Memory B cell (primary cell): ENCODE measurements at regions not wholly inside any gene's neighbourhood (a gene's known extent, or its start where the extent isn't known, plus 50 kb on each side); places are given as distances from the start of the nearest gene placed in this dataset.

Experiments used
- ATAC-seq: fragments of 150-1000 bp; cut with Tn5 transposase; 2 replicates; pipeline ENCODE4 v1.10.0; 2021; ENCODE audit warnings: low read depth, mild to moderate bottlenecking, moderate library complexity
- DNase-seq, 2 donors: peaks; one replicate each; pipeline ENCODE4 v3.0.0; 2022; ENCODE audit warnings: low spot score in 2 of 2
- H3K27ac Mint-ChIP-seq: one replicate; pipeline ENCODE4 v1.8.0; 2022; ENCODE audit warnings: mild to moderate bottlenecking, moderate library complexity, mixed read lengths
- H3K27me3 Mint-ChIP-seq: one replicate; pipeline ENCODE4 v1.8.0; 2022; ENCODE audit warnings: mixed read lengths
- H3K36me3 Mint-ChIP-seq: one replicate; pipeline ENCODE4 v1.8.0; 2022; ENCODE audit warnings: mild to moderate bottlenecking, mixed read lengths
- H3K4me1 Mint-ChIP-seq: one replicate; pipeline ENCODE4 v1.8.0; 2022; ENCODE audit warnings: mixed read lengths
- H3K4me3 Mint-ChIP-seq: one replicate; pipeline ENCODE4 v1.8.0; 2022; ENCODE audit warnings: mild to moderate bottlenecking, moderate library complexity, mixed read lengths
- H3K9me3 Mint-ChIP-seq: one replicate; pipeline ENCODE4 v1.8.0; 2022; ENCODE audit warnings: mixed read lengths

DNA sequence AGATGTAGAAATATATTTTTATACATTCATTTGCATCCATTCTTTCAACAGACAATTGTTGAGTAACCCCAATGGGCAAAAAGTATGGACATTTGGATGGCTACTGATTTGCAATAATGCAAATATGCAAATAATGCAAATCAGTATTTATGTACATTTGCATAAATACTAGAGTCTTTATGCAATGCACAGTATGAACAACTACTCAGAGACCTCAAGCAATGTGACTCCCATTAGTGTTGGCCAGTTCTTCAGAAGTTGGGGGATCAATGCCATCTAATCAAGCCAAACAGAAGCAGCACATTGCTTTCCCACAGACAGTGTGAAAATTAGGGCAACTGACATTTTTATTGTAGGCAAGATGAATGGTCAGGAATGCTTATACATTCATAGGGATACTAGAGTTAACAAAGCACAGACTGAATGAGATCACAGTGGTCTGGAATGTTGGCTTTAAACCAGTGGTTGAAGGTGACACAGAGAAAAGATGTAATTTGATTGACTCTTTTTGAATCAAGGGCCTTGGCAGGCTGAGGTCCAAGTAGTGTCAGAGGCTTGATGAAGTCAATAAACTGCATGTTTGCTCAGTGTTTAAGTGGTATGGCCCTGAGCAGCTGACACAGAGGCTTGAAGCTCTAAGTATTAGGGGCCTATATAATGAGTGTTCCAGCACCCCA is 256.6 kb downstream of the CTH start:
- no peak overlapping the region for H3K27ac Mint-ChIP-seq
- H3K4me1 Mint-ChIP-seq: no peaks in the 10 kb centered on the region
- DNase-seq (no peak), ATAC-seq (no peak)
- H3K36me3 Mint-ChIP-seq: no peaks in the 10 kb centered on the region
- H3K9me3 Mint-ChIP-seq: peaks cover 1% of the 10 kb centered on the region
- H3K4me3 Mint-ChIP-seq: no peak overlapping the region
- H3K27me3 Mint-ChIP-seq: peaks cover 1% of the 10 kb centered on the region

DNA sequence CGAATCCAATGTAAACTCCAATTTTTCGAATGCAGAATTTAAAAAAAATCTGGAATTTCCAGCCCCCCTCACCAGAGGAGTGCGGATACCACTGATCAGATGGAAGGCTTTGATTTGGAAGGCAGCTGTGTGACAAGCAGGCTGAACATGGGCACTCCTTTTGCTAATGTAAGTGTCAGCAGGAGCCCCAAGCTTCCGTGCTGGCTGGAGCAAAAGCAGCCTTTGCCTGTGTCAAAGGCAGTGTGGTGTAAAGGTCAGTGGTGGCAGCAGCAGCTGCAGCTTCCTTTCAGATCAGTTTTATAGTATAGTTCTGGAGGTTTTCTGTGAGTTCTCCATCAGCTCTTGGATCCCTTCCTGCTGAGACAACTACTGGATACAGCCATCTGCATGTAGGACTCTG is 259.9 kb downstream of the CTH start:
- ATAC-seq (no peak), DNase-seq (no peak)
- no peaks in the 10 kb centered on the region for H3K9me3 Mint-ChIP-seq
- no peak overlapping the region for H3K27ac Mint-ChIP-seq
- H3K36me3 Mint-ChIP-seq: no peaks in the 10 kb centered on the region
- H3K4me3 Mint-ChIP-seq: no peak overlapping the region
- no peaks in the 10 kb centered on the region for H3K27me3 Mint-ChIP-seq
- H3K4me1 Mint-ChIP-seq: peaks cover 11% of the 10 kb centered on the region

DNA sequence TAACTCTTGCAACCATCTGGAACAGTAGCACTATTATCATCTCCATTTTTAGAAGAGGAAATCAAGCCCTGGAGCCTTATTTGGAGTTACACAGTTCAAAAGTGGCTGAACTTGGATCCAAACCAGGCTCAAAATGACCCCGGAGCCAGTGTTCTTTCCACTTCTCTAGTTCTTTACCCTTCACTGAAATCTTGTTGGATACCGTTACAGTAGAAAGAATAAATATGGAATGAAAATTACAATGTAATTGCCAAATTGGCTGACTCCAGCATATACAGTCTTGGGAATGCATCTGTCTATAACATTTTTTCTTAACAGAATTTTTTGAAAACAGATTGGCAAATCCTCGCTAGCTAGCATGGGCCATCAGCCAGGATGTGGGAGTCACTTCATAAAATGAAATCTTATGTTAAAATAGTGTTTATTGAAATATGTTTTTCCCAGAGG is 261.4 kb downstream of the CTH start:
- H3K36me3 Mint-ChIP-seq: no peaks in the 10 kb centered on the region
- H3K27ac Mint-ChIP-seq: no peak overlapping the region
- no peaks in the 10 kb centered on the region for H3K9me3 Mint-ChIP-seq
- no peak overlapping the region for H3K4me3 Mint-ChIP-seq
- ATAC-seq: no peak
- H3K27me3 Mint-ChIP-seq: no peaks in the 10 kb centered on the region
- DNase-seq: no peak
- peaks cover 12% of the 10 kb centered on the region for H3K4me1 Mint-ChIP-seq

DNA sequence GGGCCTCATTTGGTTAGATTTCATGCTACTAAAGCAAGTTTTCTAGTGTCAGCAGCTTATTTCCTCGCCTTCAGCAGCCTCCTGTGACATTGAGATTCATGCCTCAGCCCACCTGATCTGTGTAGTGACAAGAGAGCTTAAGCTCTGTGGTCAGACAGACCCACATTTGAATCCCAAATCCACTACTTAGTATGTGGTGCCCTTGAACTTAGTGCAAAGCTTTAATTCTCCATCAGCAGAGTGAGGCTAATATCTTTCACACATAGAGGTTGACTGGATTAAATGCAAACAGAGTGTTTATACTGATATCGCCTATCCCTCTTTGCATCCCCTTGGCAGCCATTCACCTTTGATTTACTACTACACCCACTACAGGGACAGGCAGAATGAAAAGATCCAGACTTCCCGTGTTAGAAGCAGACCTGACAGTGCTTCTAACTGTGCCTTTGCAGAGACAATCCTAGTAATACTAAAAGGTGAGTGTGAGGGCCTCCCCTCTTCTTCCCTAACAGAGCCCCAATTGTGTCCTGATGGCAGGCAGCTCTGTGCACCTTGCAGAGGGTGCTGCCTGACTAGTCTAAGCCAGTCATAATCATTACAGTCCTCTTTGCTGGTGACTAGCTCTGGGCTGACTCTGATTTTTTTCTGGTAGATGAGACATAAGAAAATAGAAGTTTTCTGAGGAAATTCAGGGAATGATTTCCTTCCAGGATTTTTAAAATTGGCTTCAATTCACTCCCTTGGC is 264.0 kb downstream of the CTH start:
- ATAC-seq: no peak
- no peaks in the 10 kb centered on the region for H3K9me3 Mint-ChIP-seq
- H3K4me1 Mint-ChIP-seq: peaks cover 12% of the 10 kb centered on the region
- no peaks in the 10 kb centered on the region for H3K36me3 Mint-ChIP-seq
- H3K27ac Mint-ChIP-seq: no peak overlapping the region
- H3K4me3 Mint-ChIP-seq: no peak overlapping the region
- H3K27me3 Mint-ChIP-seq: no peaks in the 10 kb centered on the region
- DNase-seq: no peak

DNA sequence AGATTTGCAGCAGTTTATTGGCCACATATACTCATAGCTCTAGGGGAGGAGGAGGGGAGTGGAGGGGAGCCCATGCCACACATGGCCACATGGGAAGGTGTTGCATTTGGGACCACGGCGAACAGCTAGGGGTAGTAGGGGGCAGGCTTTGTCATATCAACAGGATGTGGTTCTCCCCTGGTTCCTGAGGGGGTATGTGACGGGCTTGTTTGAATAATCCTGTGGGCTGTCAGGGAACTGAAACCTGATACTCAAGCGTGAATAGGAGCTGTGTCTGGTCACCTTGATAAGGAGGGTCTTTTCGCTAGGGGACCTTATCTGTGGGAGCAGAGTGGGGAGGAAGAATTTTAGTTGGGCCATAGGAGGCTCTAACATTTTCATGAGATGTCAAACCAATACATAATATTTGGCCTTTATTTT is 264.7 kb downstream of the CTH start:
- H3K27me3 Mint-ChIP-seq: no peaks in the 10 kb centered on the region
- ATAC-seq (peak; percentile 35), DNase-seq (no peak)
- no peak overlapping the region for H3K4me3 Mint-ChIP-seq
- no peaks in the 10 kb centered on the region for H3K9me3 Mint-ChIP-seq
- peaks cover 12% of the 10 kb centered on the region for H3K4me1 Mint-ChIP-seq
- peak overlapping the region; percentile 28 for H3K27ac Mint-ChIP-seq
- H3K36me3 Mint-ChIP-seq: no peaks in the 10 kb centered on the region

DNA sequence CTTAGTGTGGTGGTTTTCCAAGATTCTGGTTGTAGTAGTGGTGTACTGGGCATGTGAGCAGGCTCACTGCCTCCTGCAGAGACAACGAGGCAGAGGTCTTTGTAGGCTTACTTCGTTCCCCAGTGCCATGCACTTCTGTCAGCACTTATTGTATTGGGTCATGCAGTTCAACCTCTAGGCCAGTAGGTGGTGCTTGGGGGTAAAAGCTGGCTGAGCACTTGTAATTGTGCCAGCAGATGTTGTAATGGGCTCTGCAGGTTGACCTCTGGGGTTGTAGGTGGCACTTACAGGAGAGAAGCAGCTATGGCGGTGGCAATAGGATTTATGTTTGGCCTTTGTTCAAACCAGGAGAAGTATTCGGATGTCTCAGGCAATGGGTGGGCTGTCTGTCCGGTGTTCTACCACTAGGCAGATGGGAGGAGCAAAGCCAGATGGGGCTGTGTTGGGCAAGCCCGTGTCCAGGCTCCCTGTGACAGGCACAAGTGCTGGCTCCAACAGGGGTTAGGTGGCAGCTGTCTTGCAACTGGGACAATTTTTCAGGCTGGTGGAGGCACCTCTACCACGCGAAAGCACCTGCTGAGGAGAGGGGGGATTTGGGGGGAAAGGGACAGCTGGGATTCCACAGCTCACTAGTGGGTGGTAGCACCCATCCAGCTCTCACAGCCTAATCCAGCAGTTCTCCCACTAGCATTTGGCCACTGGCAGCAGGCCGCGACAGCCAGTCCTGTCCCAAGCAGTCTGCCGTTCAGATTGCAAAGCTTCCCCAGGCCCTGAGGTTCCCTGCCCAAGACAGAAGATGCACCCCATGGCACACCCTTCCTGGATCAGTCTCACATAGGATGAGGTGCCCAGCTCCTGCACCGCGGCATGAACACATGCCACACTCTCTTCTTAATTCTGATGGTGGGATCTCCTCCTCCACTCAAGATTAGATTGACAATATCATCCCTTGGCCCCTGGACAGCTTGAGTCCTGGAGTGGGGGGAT is 274.5 kb downstream of the CTH start:
- Mint-ChIP-seq H3K4me1 (no peaks in the 10 kb centered on the region), H3K9me3 (no peaks in the 10 kb centered on the region), H3K36me3 (no peaks in the 10 kb centered on the region), H3K27me3 (peaks cover 3% of the 10 kb centered on the region), H3K4me3 (no peak overlapping the region), H3K27ac (no peak overlapping the region)
- DNase-seq (peak; percentile 23), ATAC-seq (peak; percentile 57)

DNA sequence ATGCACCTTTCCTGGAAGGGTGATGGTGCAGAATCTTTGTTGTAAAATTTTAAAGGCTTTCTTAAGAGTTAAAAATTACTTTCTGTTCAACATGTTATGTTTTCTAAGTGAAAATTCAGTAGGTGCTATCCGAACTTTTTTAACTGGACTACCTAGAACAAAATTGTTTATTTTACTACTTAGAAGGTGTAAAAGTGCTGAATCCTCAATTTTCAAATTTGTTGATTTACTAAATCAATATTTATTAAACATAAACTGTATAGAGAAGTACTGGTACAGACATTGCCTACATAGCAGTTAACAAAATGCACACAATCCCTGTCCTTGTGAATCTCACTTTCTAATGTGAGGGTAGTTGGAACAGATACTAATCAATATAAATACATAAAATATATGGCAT is 277.5 kb downstream of the CTH start:
- H3K4me1 Mint-ChIP-seq: no peaks in the 10 kb centered on the region
- no peak overlapping the region for H3K4me3 Mint-ChIP-seq
- DNase-seq: no peak
- peaks cover 9% of the 10 kb centered on the region for H3K27me3 Mint-ChIP-seq
- no peak for ATAC-seq
- H3K9me3 Mint-ChIP-seq: no peaks in the 10 kb centered on the region
- H3K36me3 Mint-ChIP-seq: no peaks in the 10 kb centered on the region
- no peak overlapping the region for H3K27ac Mint-ChIP-seq

DNA sequence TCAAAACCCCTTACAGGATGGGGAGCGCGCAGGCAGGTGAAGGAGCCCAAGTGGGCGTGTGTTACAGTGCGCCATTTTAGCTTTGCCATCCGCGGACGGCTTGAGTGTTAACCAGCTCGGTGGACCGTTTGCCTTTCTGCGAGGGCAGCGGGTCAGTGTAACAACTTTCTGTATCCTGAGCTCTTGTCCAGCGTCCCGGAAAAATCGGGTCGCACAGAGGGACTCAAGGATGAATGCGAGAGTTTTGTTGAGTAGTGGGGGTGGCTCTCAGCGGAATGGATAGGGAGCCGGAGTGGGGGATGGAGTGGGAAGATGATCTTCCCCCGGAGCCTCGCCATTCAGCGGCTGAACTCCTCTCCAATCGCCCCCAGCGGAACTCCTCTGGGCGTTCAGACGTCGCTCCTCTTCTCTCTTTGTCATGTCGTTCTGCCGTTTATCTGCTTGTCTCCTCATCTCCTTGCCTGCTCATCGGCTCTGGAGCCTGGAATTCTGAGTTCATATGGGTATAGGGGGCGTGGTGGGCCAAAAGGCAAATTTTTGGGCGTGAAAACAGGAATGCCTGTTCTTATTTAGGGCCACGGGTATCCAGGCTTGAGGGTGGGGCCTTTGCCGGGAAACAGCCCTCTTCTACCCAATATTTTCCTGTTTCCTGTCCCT is 295.4 kb downstream of the CTH start:
- H3K27ac Mint-ChIP-seq: no peak overlapping the region
- no peaks in the 10 kb centered on the region for H3K36me3 Mint-ChIP-seq
- no peak for ATAC-seq
- H3K4me1 Mint-ChIP-seq: no peaks in the 10 kb centered on the region
- no peaks in the 10 kb centered on the region for H3K27me3 Mint-ChIP-seq
- DNase-seq: no peak
- peaks cover 2% of the 10 kb centered on the region for H3K9me3 Mint-ChIP-seq
- H3K4me3 Mint-ChIP-seq: no peak overlapping the region

DNA sequence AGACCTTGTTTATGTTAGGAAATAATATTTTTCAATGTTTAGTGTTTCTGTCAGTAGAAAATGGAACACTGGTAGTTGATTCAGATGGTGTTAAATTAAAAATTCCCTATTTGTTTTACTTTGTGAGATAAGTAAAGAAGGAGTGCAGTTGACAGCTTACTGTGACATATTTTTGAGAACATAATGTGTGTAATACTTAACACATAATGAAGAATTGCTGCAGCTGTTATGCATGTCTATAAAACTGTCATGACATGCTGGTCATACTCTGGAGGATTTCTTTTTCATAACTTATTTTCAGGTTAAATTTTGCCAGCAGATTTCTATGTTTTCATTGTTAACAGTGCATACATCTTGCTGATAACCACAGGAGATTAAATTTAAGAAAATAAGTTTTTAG is 296.1 kb downstream of the CTH start:
- Mint-ChIP-seq H3K4me3 (no peak overlapping the region), H3K9me3 (peaks cover 2% of the 10 kb centered on the region), H3K27me3 (no peaks in the 10 kb centered on the region), H3K27ac (no peak overlapping the region), H3K36me3 (no peaks in the 10 kb centered on the region), H3K4me1 (no peaks in the 10 kb centered on the region)
- ATAC-seq (no peak), DNase-seq (no peak)

DNA sequence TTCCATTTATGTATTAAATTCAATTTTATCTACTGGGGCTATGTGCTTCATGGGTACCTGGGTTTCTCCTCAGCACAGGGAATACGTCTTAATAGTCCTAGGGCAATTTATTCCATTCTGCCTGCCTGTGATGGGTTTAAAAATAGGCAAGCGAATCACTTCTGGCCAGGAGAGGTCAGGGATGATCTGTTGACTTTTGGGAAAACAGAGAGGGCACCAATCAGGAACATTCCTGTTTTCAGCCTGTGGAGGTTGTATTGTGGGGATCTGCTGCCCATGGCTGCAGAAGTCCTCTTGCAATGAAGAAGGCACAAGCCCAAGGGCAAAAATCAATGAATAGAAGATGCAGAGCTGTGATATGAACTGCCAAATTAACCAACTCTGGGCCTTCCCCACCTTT is 303.1 kb downstream of the CTH start:
- H3K4me1 Mint-ChIP-seq: no peaks in the 10 kb centered on the region
- ATAC-seq (no peak), DNase-seq (no peak)
- H3K4me3 Mint-ChIP-seq: no peak overlapping the region
- no peak overlapping the region for H3K27ac Mint-ChIP-seq
- H3K36me3 Mint-ChIP-seq: no peaks in the 10 kb centered on the region
- H3K27me3 Mint-ChIP-seq: no peaks in the 10 kb centered on the region
- peaks cover 2% of the 10 kb centered on the region for H3K9me3 Mint-ChIP-seq

DNA sequence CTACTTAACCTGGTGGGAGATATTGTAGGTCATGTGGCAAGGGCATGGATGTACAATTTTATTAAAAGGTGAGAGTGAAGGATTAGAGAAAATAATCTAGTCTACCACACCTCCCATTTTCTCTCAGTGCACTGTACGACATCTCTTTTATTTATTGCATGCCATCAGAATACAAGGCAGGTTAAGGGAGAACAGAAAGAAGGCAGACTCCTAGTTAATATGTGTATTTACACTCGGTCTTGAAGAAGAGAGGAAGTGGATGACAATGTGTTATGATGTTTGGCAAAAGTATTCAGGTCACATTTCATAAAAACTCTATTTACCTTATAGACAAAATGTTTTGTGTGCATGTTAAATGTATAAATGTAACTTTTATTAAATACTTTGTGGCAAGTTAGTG is 306.1 kb downstream of the CTH start:
- DNase-seq: no peak
- H3K27me3 Mint-ChIP-seq: no peaks in the 10 kb centered on the region
- ATAC-seq: no peak
- no peaks in the 10 kb centered on the region for H3K36me3 Mint-ChIP-seq
- peaks cover 3% of the 10 kb centered on the region for H3K9me3 Mint-ChIP-seq
- H3K4me1 Mint-ChIP-seq: no peaks in the 10 kb centered on the region
- H3K4me3 Mint-ChIP-seq: no peak overlapping the region
- no peak overlapping the region for H3K27ac Mint-ChIP-seq

DNA sequence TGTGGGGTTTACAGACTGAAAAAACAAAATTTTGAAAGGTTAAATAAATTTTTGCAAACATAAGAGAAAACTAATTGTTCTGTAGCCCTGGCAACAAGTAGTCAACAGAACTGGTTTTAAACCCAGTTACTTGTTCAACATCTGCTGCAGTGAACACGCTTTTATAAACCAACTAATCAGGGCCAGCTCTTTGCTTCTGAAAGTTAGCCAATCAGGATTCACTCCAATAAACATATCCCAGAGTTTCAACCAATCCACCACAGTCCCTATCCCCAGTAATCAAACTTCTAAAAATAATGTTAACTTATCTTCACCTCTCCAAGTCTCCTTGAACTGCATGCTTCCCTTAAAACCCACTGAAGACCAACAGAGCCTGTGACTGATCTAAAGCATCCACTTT is 306.6 kb downstream of the CTH start:
- Mint-ChIP-seq H3K9me3 (peaks cover 3% of the 10 kb centered on the region), H3K27me3 (no peaks in the 10 kb centered on the region), H3K27ac (no peak overlapping the region), H3K36me3 (no peaks in the 10 kb centered on the region), H3K4me1 (no peaks in the 10 kb centered on the region), H3K4me3 (no peak overlapping the region)
- ATAC-seq (no peak), DNase-seq (no peak)

DNA sequence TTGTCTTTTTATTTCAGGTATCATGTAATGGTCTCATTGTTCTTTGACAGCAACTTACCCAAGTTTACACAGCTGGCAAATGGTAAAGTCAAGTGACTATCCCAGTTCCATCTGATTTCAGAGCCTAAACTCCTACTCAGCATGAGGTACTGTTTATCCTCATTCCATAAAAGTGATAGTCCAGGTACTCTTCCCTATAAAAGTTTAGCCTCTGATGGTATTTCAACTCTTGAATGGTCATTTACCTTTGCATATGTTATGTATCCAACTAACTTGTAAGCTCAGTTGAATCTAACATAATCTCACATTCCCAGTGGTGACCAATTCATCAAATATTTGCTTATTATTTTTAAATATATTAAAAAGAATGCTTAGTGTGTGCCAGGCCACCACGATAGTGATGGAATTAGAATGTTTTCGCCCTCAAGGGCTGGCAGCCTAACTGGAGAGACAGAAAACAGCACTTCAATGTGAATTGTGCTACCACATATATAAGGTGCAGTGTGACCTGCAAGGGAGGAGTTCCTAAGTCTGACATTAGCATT is 307.1 kb downstream of the CTH start:
- H3K27ac Mint-ChIP-seq: no peak overlapping the region
- ATAC-seq (no peak), DNase-seq (no peak)
- H3K4me1 Mint-ChIP-seq: no peaks in the 10 kb centered on the region
- H3K9me3 Mint-ChIP-seq: peaks cover 3% of the 10 kb centered on the region
- no peaks in the 10 kb centered on the region for H3K27me3 Mint-ChIP-seq
- H3K36me3 Mint-ChIP-seq: no peaks in the 10 kb centered on the region
- H3K4me3 Mint-ChIP-seq: no peak overlapping the region
